Mesothelial cell of epicardium (in vitro differentiated cells): ENCODE measurements at regions not wholly inside any gene's neighbourhood (a gene's known extent, or its start where the extent isn't known, plus 50 kb on each side); places are given as distances from the start of the nearest gene placed in this dataset.

ENCODE experiments used
- DNase-seq, 2 experiments: peaks; one replicate each; pipeline ENCODE4 v3.0.0; 2021; ENCODE audit warnings: low spot score in 2 of 2; ENCODE audit not compliant: unreplicated experiment in 2 of 2
- H3K27ac Mint-ChIP-seq: 2 replicates; pipeline ENCODE4 v1.8.0; 2021; ENCODE audit warnings: mixed read lengths
- H3K27me3 Mint-ChIP-seq: 2 replicates; pipeline ENCODE4 v1.8.0; 2021; ENCODE audit warnings: low read depth, mixed read lengths
- H3K36me3 Mint-ChIP-seq: 2 replicates; pipeline ENCODE4 v1.8.0; 2021; ENCODE audit warnings: mixed read lengths
- H3K4me1 Mint-ChIP-seq: 2 replicates; pipeline ENCODE4 v1.8.0; 2021; ENCODE audit warnings: mixed read lengths
- H3K4me3 Mint-ChIP-seq: 2 replicates; pipeline ENCODE4 v1.8.0; 2021; ENCODE audit warnings: mild to moderate bottlenecking, moderate library complexity, mixed read lengths
- H3K9me3 Mint-ChIP-seq: 2 replicates; pipeline ENCODE4 v1.8.0; 2021; ENCODE audit warnings: mixed read lengths
- CTCF ChIP-seq: fragments of 200-600 bp; sonication (generic); IDR thresholded peaks from one replicate; pipeline ENCODE4 v1.5.0; 2021; ENCODE audit warnings: antibody characterized with exemption; ENCODE audit not compliant: unreplicated experiment

GRCh38 chr18:54503131-54503894, 87.7 kb upstream of the DYNAP start:
- Mint-ChIP-seq H3K4me1 (no peaks in the 10 kb centered on the region), H3K27ac (no peak overlapping the region), H3K9me3 (peaks cover 10% of the 10 kb centered on the region), H3K36me3 (no peaks in the 10 kb centered on the region), H3K4me3 (no peak overlapping the region), H3K27me3 (no peaks in the 10 kb centered on the region)
- DNase-seq, result no peak
- TF ChIP-seq CTCF, result no peak

- Mint-ChIP-seq H3K4me1 (no peaks in the 10 kb centered on the region), H3K27ac (no peak overlapping the region), H3K9me3 (peaks cover 4% of the 10 kb centered on the region), H3K4me3 (no peak overlapping the region), H3K36me3 (no peaks in the 10 kb centered on the region), H3K27me3 (peaks cover 5% of the 10 kb centered on the region)
- no peak for TF ChIP-seq CTCF
- no peak for DNase-seq
Observed at GRCh38 chr18:54506516-54507261, 84.4 kb upstream of the DYNAP start.

GRCh38 chr18:54509793-54510192, 81.3 kb upstream of the DYNAP start:
- no peak overlapping the region for H3K27ac Mint-ChIP-seq
- no peaks in the 10 kb centered on the region for H3K4me1 Mint-ChIP-seq
- H3K9me3 Mint-ChIP-seq, result no peaks in the 10 kb centered on the region
- H3K36me3 Mint-ChIP-seq, result no peaks in the 10 kb centered on the region
- peaks cover 5% of the 10 kb centered on the region for H3K27me3 Mint-ChIP-seq
- no peak for DNase-seq
- no peak overlapping the region for H3K4me3 Mint-ChIP-seq
- TF ChIP-seq CTCF, result no peak

- H3K9me3 Mint-ChIP-seq, result peaks cover 4% of the 10 kb centered on the region
- H3K27me3 Mint-ChIP-seq, result peaks cover 3% of the 10 kb centered on the region
- no peaks in the 10 kb centered on the region for H3K36me3 Mint-ChIP-seq
- TF ChIP-seq CTCF, result no peak
- H3K27ac Mint-ChIP-seq, result no peak overlapping the region
- H3K4me3 Mint-ChIP-seq, result no peak overlapping the region
- no peaks in the 10 kb centered on the region for H3K4me1 Mint-ChIP-seq
- DNase-seq, result no peak
Observed at GRCh38 chr18:54515149-54515548, 75.9 kb upstream of the DYNAP start.

GRCh38 chr18:54517521-54517920, 73.5 kb upstream of the DYNAP start:
- H3K27ac Mint-ChIP-seq, result no peak overlapping the region
- no peaks in the 10 kb centered on the region for H3K36me3 Mint-ChIP-seq

More at GRCh38 chr18:54517521-54517920, 73.5 kb upstream of the DYNAP start:
- no peaks in the 10 kb centered on the region for H3K27me3 Mint-ChIP-seq
- H3K4me3 Mint-ChIP-seq, result no peak overlapping the region
- H3K9me3 Mint-ChIP-seq, result peaks cover 4% of the 10 kb centered on the region
- DNase-seq, result no peak
- H3K4me1 Mint-ChIP-seq, result no peaks in the 10 kb centered on the region
- TF ChIP-seq CTCF, result no peak
